SK-N-SH (cell line): ENCODE measurements at regions not wholly inside any gene's neighbourhood (a gene's known extent, or its start where the extent isn't known, plus 50 kb on each side); places are given as distances from the start of the nearest gene placed in this dataset.

Experiments
- CTCF ChIP-seq: fragments of 200-600 bp; sonication (generic); IDR thresholded peaks from 2 replicates; pipeline ENCODE4 v1.6.1; 2017; ENCODE audit warnings: antibody characterized with exemption, mild to moderate bottlenecking, moderate library complexity
- GABPA ChIP-seq: IDR thresholded peaks from 2 replicates; pipeline ENCODE4 v1.4.0; 2012; ENCODE audit warnings: low read depth, mild to moderate bottlenecking
- JUND ChIP-seq: IDR thresholded peaks from 2 replicates; pipeline ENCODE4 v1.4.0; 2012
- MAX ChIP-seq: IDR thresholded peaks from 2 replicates; pipeline ENCODE4 v1.4.0; 2012; ENCODE audit warnings: low read depth
- RCOR1 ChIP-seq: fragments of 150-350 bp; IDR thresholded peaks from 2 replicates; pipeline ENCODE4 v1.6.1; 2017; ENCODE audit warnings: antibody characterized with exemption, low read length
- RXRA ChIP-seq: IDR thresholded peaks from 2 replicates; pipeline ENCODE4 v1.4.0; 2012; ENCODE audit warnings: low read depth, mild to moderate bottlenecking, borderline replicate concordance
- TF ChIP-seq, protein P1 (sequence below): IDR thresholded peaks from 2 replicates; pipeline ENCODE4 v1.4.0; 2012; ENCODE audit warnings: low read depth, borderline replicate concordance

- TF ChIP-seq, protein P1, sequence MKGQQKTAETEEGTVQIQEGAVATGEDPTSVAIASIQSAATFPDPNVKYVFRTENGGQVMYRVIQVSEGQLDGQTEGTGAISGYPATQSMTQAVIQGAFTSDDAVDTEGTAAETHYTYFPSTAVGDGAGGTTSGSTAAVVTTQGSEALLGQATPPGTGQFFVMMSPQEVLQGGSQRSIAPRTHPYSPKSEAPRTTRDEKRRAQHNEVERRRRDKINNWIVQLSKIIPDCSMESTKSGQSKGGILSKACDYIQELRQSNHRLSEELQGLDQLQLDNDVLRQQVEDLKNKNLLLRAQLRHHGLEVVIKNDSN, result no peak
- TF ChIP-seq CTCF (no peak), RXRA (no peak), GABPA (no peak), JUND (no peak), MAX (no peak), RCOR1 (no peak)
These were observed 178.3 kb downstream of the ATG4C start for GRCh38 chr1:62962014-62962812.
